ENCODE measurements at regions not wholly inside any gene's neighbourhood (a gene's known extent, or its start where the extent isn't known, plus 50 kb on each side); places are given as distances from the start of the nearest gene placed in this dataset.

- TF ChIP-seq, protein P1, sequence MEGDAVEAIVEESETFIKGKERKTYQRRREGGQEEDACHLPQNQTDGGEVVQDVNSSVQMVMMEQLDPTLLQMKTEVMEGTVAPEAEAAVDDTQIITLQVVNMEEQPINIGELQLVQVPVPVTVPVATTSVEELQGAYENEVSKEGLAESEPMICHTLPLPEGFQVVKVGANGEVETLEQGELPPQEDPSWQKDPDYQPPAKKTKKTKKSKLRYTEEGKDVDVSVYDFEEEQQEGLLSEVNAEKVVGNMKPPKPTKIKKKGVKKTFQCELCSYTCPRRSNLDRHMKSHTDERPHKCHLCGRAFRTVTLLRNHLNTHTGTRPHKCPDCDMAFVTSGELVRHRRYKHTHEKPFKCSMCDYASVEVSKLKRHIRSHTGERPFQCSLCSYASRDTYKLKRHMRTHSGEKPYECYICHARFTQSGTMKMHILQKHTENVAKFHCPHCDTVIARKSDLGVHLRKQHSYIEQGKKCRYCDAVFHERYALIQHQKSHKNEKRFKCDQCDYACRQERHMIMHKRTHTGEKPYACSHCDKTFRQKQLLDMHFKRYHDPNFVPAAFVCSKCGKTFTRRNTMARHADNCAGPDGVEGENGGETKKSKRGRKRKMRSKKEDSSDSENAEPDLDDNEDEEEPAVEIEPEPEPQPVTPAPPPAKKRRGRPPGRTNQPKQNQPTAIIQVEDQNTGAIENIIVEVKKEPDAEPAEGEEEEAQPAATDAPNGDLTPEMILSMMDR (conservative IDR thresholded peaks at IDR 0.05; ENCODE audit: low read depth, low read length), result no peak
- TF ChIP-seq EZH2phosphoT487 (IDR thresholded peaks at IDR 0.05; ENCODE audit: borderline replicate concordance, low read length) (no peak), EZH2 (IDR thresholded peaks at IDR 0.05; ENCODE audit: low read length, unreplicated experiment) (no peak)
Measured at GRCh38 chr4:14802596-14802995, 199.7 kb upstream of the CPEB2 start.
